HepG2 (cell line): ENCODE measurements at regions not wholly inside any gene's neighbourhood (a gene's known extent, or its start where the extent isn't known, plus 50 kb on each side); places are given as distances from the start of the nearest gene placed in this dataset.

Experiments
- ATAC-seq: fragments of 200-7000 bp; cut with Tn5 transposase; 3 replicates; pipeline ENCODE4 v1.9.1; 2020; ENCODE audit warnings: mild to moderate bottlenecking, moderate library complexity
- BruUV-seq: library from RNA; stranded (reverse); fragments of 400-500 nt; replicated peaks from 2 replicates; lab custom pipeline; 2021; lab: Mats Ljungman, UMichigan
- CTCF ChIA-PET: fragments of 300-600 bp; formaldehyde crosslinking; extraction: SDS; loops from one replicate; lab custom pipeline; 2021; ENCODE audit warnings: low total read pairs, inconsistent platforms, low intra/inter-chr PET ratio; lab: Yijun Ruan, JAX
- POLR2A ChIA-PET: fragments of 350-600 bp; sonication (Branson Sonifier 250); formaldehyde crosslinking; loops from one replicate; lab custom pipeline; 2020; ENCODE audit warnings: antibody characterized with exemption, inconsistent platforms; lab: Yijun Ruan, JAX
- DNase-seq: peaks from one replicate; pipeline ENCODE4 v3.0.0-alpha.2; 2015; ENCODE audit warnings: low spot score
- FAIRE-seq: peaks from 3 replicates; lab custom pipeline; 2011; peaks lifted over from hg19 to GRCh38; lab: Jason Lieb, UNC
- H2AFZ ChIP-seq: one replicate; pipeline ENCODE4 v1.6.1; 2011; ENCODE audit warnings: low read length, inconsistent platforms
- H3K27ac ChIP-seq: fragments of 300-600 bp; 3 replicates; pipeline ENCODE4 v1.8.0; 2011; ENCODE audit warnings: mixed run types, mild to moderate bottlenecking, mixed read lengths, low read length, inconsistent platforms; ENCODE audit not compliant: insufficient read depth; ENCODE audit errors: extremely low read length
- H3K27me3 ChIP-seq, 2 experiments: fragments of 200-600 bp in 1 of 2; 2 replicates in 1 of 2; 3 replicates in 1 of 2; pipeline versions ENCODE4 v1.6.0 to v1.8.0; 2011; ENCODE audit warnings: low read length in 2 of 2, mild to moderate bottlenecking in 2 of 2, moderate library complexity in 2 of 2, inconsistent platforms in 1 of 2; ENCODE audit not compliant: insufficient read depth in 2 of 2, control insufficient read depth in 1 of 2
- H3K36me3 ChIP-seq, 2 experiments: fragments of 200-600 bp in 1 of 2; replicated peaks in 1 of 2; 2 replicates in 1 of 2; 3 replicates in 1 of 2; pipeline versions ENCODE4 v1.5.1 to v1.8.0; 2011; ENCODE audit warnings: low read length in 2 of 2, inconsistent platforms in 1 of 2; ENCODE audit not compliant: insufficient read depth in 2 of 2, control insufficient read depth in 1 of 2
- H3K4me1 ChIP-seq: 2 replicates; pipeline ENCODE4 v1.5.1; 2012; ENCODE audit warnings: low read length, inconsistent platforms; ENCODE audit not compliant: insufficient read depth
- H3K4me2 ChIP-seq: 2 replicates; pipeline ENCODE4 v1.6.0; 2011; ENCODE audit warnings: low read depth, low read length, inconsistent platforms
- H3K4me3 ChIP-seq, 3 experiments: fragments of 200-600 bp in 1 of 3; sonication (generic), shearing (Covaris generic) in 1 of 3; replicated peaks in 1 of 3; 2 replicates each; pipeline ENCODE4 v1.5.1; 2011 to 2016; ENCODE audit warnings: low read length in 3 of 3, inconsistent platforms in 2 of 3, low read depth in 2 of 3, mild to moderate bottlenecking in 2 of 3, control low read depth in 1 of 3, mixed read lengths in 1 of 3; ENCODE audit not compliant: insufficient read depth in 1 of 3
- H3K79me2 ChIP-seq: one replicate; pipeline ENCODE4 v1.6.1; 2011; ENCODE audit warnings: low read length, inconsistent platforms; ENCODE audit not compliant: insufficient read depth
- H3K9ac ChIP-seq: 2 replicates; pipeline ENCODE4 v1.6.0; 2011; ENCODE audit warnings: mild to moderate bottlenecking, low read depth, low read length, inconsistent platforms; ENCODE audit not compliant: insufficient read depth
- H3K9me3 ChIP-seq: 2 replicates; pipeline ENCODE4 v1.5.1; 2012; ENCODE audit warnings: mild to moderate bottlenecking, low read length
- H4K20me1 ChIP-seq: 2 replicates; pipeline ENCODE4 v1.6.0; 2011; ENCODE audit warnings: inconsistent platforms, mild to moderate bottlenecking, low read length, moderate library complexity; ENCODE audit not compliant: insufficient read depth
- ATF7-NPFF ChIP-seq: sonication (generic); formaldehyde crosslinking; IDR thresholded peaks from 2 replicates; pipeline ENCODE4 v1.8.1; 2023; ENCODE audit warnings: mild to moderate bottlenecking, low read depth, missing genetic modification reagents, moderate library complexity
- DNMT1 ChIP-seq: sonication (generic); formaldehyde crosslinking; IDR thresholded peaks from 2 replicates; pipeline ENCODE4 v1.5.1; 2020; ENCODE audit warnings: mild to moderate bottlenecking, missing genetic modification reagents
- GPN1 ChIP-seq: sonication (generic); formaldehyde crosslinking; IDR thresholded peaks from 2 replicates; pipeline ENCODE4 v1.5.1; 2020; ENCODE audit warnings: missing genetic modification reagents, borderline replicate concordance
- IRF2 ChIP-seq: IDR thresholded peaks from 2 replicates; pipeline ENCODE4 v1.6.1; 2018; ENCODE audit warnings: missing genetic modification reagents, missing compliant biosample characterization
- JARID2 ChIP-seq: sonication (generic); formaldehyde crosslinking; IDR thresholded peaks from 2 replicates; pipeline ENCODE4 v1.8.1; 2023; ENCODE audit warnings: missing genetic modification reagents, inconsistent platforms; ENCODE audit not compliant: insufficient replicate concordance
- POLR2A ChIP-seq, 2 experiments: IDR thresholded peaks; 2 replicates each; pipeline ENCODE4 v1.6.1; 2011; ENCODE audit warnings: low read depth in 2 of 2, low read length in 2 of 2, mild to moderate bottlenecking in 1 of 2, moderate library complexity in 1 of 2; ENCODE audit not compliant: insufficient read depth in 1 of 2
- POLR2AphosphoS2 ChIP-seq: IDR thresholded peaks from 2 replicates; pipeline ENCODE4 v1.6.1; 2011; ENCODE audit warnings: low read depth, low read length, improper control_type of control experiment
- PRMT3 ChIP-seq: sonication (generic); formaldehyde crosslinking; IDR thresholded peaks from 2 replicates; pipeline ENCODE4 v1.8.1; 2022; ENCODE audit warnings: low read depth, mild to moderate bottlenecking, moderate library complexity, missing genetic modification reagents, borderline replicate concordance
- ZBTB21 ChIP-seq: sonication (generic); formaldehyde crosslinking; IDR thresholded peaks from 2 replicates; pipeline ENCODE4 v1.4.0; 2020; ENCODE audit warnings: missing genetic modification reagents
- ZIK1 ChIP-seq: sonication (generic); formaldehyde crosslinking; IDR thresholded peaks from 2 replicates; pipeline ENCODE4 v1.5.0; 2020; ENCODE audit warnings: mild to moderate bottlenecking, low read depth, missing genetic modification reagents, borderline replicate concordance
- ZKSCAN1 ChIP-seq: fragments of 150-350 bp; IDR thresholded peaks from 2 replicates; pipeline ENCODE4 v1.6.1; 2014; ENCODE audit warnings: low read length
- ZNF10 ChIP-seq: sonication (generic); formaldehyde crosslinking; IDR thresholded peaks from 2 replicates; pipeline ENCODE4 v1.4.0; 2020; ENCODE audit warnings: mild to moderate bottlenecking, low read depth, missing genetic modification reagents, borderline replicate concordance
- ZNF138 ChIP-seq: sonication (generic); formaldehyde crosslinking; IDR thresholded peaks from 2 replicates; pipeline ENCODE4 v1.5.0; 2020; ENCODE audit warnings: mild to moderate bottlenecking, low read depth, missing genetic modification reagents
- WGBS: methylation state at CpG from one replicate; pipeline ENCODE4 v1.1.6; 2017; ENCODE audit warnings: low lambda C conversion rate; 5-methylcytosine and 5-hydroxymethylcytosine counted together
- in situ Hi-C: cut with HindIII; loops from 2 replicates; pipeline ENCODE4 v1.10.0; 2017; ENCODE audit warnings: low pct_unique_long_range_greater_than_20kb; ENCODE audit not compliant: extremely low pct_ligation_motif_present
- intact Hi-C: fragments of 100-400 bp; cut with micrococcal nuclease; formaldehyde crosslinking; loops from one replicate; pipeline ENCODE4 v1.10.0; 2022; ENCODE audit not compliant: unreplicated experiment
- TF ChIP-seq, protein P1 (sequence below): sonication (generic); formaldehyde crosslinking; IDR thresholded peaks from 2 replicates; pipeline ENCODE4 v1.4.0; 2020; ENCODE audit warnings: missing genetic modification reagents
- TF ChIP-seq, protein P2 (sequence below): sonication (generic); formaldehyde crosslinking; IDR thresholded peaks from 2 replicates; pipeline ENCODE4 v1.5.0; 2020; ENCODE audit warnings: mild to moderate bottlenecking, missing genetic modification reagents
- TF ChIP-seq, protein P3 (sequence below): sonication (generic); formaldehyde crosslinking; IDR thresholded peaks from 2 replicates; pipeline ENCODE4 v1.5.1; 2020; ENCODE audit warnings: mild to moderate bottlenecking, missing genetic modification reagents

DNA sequence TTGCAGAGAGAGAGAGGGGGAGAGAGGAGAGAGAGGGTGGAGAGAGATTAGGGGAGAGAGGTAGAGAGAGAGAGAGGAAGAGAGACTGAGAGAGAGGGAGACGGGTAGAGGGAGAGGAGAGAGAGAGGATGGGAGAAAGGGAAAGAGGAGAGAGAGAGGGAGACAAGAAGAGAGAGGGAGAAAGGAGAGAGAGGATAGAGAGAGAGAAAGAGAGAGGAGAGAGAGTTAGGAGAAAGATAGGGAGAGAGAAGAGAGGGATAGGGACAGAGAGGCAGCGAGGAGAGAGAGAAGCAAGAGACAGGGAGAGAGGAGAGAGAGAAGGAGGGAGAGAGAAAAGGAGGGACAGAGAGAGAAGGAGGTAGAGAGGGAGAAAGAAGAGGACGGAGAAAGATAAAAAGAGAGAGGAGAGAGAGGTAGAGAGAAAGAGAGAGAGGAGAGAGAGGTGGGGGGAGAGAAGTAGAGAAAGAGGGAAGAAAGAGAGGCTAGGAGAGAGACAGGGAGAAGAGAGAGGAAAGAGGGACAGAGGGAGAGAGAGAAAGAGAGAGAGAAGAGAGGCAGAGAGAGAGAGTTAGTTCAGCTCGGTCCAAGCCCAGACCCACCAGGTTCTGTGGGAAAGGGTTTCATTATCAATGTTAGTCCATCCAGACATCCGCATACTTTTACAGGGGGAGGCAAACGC lies 399.3 kb downstream of the ZSWIM6 start (continued):
- TF ChIP-seq, protein P1, sequence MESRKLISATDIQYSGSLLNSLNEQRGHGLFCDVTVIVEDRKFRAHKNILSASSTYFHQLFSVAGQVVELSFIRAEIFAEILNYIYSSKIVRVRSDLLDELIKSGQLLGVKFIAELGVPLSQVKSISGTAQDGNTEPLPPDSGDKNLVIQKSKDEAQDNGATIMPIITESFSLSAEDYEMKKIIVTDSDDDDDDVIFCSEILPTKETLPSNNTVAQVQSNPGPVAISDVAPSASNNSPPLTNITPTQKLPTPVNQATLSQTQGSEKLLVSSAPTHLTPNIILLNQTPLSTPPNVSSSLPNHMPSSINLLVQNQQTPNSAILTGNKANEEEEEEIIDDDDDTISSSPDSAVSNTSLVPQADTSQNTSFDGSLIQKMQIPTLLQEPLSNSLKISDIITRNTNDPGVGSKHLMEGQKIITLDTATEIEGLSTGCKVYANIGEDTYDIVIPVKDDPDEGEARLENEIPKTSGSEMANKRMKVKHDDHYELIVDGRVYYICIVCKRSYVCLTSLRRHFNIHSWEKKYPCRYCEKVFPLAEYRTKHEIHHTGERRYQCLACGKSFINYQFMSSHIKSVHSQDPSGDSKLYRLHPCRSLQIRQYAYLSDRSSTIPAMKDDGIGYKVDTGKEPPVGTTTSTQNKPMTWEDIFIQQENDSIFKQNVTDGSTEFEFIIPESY = no peak
- TF ChIP-seq ZKSCAN1 = no peak
- TF ChIP-seq POLR2A (IDR thresholded peaks at IDR 0.05; ENCODE audit: insufficient read depth in 1 of 2, low read depth in 2 of 2, low read length in 2 of 2) = no peak
- TF ChIP-seq GPN1 (CRISPR knock-in tag) = no peak
- TF ChIP-seq ZNF138 (CRISPR knock-in tag) = no peak
- TF ChIP-seq, protein P2, sequence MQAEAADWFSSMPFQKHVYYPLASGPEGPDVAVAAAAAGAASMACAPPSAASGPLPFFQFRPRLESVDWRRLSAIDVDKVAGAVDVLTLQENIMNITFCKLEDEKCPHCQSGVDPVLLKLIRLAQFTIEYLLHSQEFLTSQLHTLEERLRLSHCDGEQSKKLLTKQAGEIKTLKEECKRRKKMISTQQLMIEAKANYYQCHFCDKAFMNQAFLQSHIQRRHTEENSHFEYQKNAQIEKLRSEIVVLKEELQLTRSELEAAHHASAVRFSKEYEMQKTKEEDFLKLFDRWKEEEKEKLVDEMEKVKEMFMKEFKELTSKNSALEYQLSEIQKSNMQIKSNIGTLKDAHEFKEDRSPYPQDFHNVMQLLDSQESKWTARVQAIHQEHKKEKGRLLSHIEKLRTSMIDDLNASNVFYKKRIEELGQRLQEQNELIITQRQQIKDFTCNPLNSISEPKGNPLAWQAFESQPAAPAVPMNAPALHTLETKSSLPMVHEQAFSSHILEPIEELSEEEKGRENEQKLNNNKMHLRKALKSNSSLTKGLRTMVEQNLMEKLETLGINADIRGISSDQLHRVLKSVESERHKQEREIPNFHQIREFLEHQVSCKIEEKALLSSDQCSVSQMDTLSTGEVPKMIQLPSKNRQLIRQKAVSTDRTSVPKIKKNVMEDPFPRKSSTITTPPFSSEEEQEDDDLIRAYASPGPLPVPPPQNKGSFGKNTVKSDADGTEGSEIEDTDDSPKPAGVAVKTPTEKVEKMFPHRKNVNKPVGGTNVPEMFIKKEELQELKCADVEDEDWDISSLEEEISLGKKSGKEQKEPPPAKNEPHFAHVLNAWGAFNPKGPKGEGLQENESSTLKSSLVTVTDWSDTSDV (CRISPR knock-in tag) = no peak
- TF ChIP-seq, all 625 proteins: peak for 0

DNA sequence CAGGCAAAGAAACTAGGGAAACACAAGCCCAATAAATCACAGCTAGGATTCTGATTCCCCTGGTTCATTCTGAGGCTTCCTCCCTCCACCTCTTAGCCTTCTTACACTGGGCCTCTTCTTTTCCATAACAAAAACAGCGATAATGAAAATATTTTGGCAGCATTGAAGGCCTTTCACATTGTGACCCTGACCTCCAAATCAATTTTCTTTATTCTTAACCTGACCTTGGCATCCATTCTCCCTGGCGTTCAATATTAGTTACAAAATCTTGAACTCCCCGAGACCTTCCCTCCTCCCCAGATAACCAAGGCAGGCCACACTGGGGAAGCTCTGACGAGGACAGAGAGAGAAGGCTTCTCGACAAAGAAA lies 399.9 kb downstream of the ZSWIM6 start:
- BruUV-seq = no TSS peak
- no peak overlapping the region for H3K4me2 ChIP-seq
- in situ Hi-C loops = no loop called here
- ChIA-PET POLR2A (no interaction called here), CTCF (no interaction called here)
- intact Hi-C loops = no loop called here
- peaks cover 0 to 3% of the 10 kb centered on the region in 2 experiments; a peak in 1 of 5 replicates for H3K27me3 ChIP-seq
- no peaks in the 10 kb centered on the region for H3K79me2 ChIP-seq
- H3K4me1 ChIP-seq = no peaks in the 10 kb centered on the region
- H3K9me3 ChIP-seq = no peaks in the 10 kb centered on the region
- no peak overlapping the region for H3K27ac ChIP-seq
- no peak for FAIRE-seq
- no peak overlapping the region for H3K9ac ChIP-seq
- no peak for DNase-seq
- H3K4me3 ChIP-seq = no peak overlapping the region
- H4K20me1 ChIP-seq = no peaks in the 10 kb centered on the region
- no peak overlapping the region for H2AFZ ChIP-seq
- ATAC-seq = no peak
- no peaks in the 10 kb centered on the region for H3K36me3 ChIP-seq
- 0% methylated on average over 5 of the region's 5 CpGs for WGBS
- TF ChIP-seq ZIK1 (CRISPR knock-in tag) (no peak), DNMT1 (CRISPR knock-in tag) (no peak), IRF2 (CRISPR knock-in tag) (no peak), ZBTB21 (CRISPR knock-in tag) (no peak), POLR2AphosphoS2 (no peak), ATF7-NPFF (CRISPR knock-in tag) (no peak), PRMT3 (no peak), ZNF10 (CRISPR knock-in tag) (no peak), JARID2 (no peak)
- TF ChIP-seq, protein P3, sequence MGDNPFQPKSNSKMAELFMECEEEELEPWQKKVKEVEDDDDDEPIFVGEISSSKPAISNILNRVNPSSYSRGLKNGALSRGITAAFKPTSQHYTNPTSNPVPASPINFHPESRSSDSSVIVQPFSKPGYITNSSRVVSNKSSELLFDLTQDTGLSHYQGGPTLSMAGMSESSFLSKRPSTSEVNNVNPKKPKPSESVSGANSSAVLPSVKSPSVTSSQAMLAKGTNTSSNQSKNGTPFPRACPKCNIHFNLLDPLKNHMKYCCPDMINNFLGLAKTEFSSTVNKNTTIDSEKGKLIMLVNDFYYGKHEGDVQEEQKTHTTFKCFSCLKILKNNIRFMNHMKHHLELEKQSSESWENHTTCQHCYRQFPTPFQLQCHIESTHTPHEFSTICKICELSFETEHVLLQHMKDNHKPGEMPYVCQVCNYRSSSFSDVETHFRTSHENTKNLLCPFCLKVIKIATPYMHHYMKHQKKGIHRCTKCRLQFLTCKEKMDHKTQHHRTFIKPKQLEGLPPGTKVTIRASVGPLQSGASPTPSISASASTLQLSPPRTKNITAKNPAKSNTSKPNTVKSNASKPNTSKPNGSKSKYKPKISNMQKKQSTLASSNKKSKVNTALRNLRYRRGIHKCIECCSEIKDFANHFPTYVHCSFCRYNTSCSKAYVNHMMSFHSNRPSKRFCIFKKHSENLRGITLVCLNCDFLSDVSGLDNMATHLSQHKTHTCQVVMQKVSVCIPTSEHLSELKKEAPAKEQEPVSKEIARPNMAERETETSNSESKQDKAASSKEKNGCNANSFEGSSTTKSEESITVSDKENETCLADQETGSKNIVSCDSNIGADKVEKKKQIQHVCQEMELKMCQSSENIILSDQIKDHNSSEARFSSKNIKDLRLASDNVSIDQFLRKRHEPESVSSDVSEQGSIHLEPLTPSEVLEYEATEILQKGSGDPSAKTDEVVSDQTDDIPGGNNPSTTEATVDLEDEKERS (CRISPR knock-in tag) = no peak
